Gastroesophageal sphincter (tissue), 3 donors: ENCODE measurements at regions not wholly inside any gene's neighbourhood (a gene's known extent, or its start where the extent isn't known, plus 50 kb on each side); places are given as distances from the start of the nearest gene placed in this dataset.

Experiments
- CTCF ChIP-seq, 4 experiments: fragments of 200-600 bp in 2 of 4; fragments of 450-650 bp in 2 of 4; sonication (generic) in 1 of 4; IDR thresholded peaks; one replicate each; pipeline ENCODE4 v1.5.1; 2017 to 2019; ENCODE audit warnings: antibody characterized with exemption in 4 of 4, mild to moderate bottlenecking in 2 of 4, moderate library complexity in 2 of 4
- POLR2A ChIP-seq, 2 donors: fragments of 450-650 bp; IDR thresholded peaks; one replicate each; pipeline ENCODE4 v1.6.1; 2017; ENCODE audit warnings: antibody characterized with exemption in 2 of 2, mild to moderate bottlenecking in 2 of 2, moderate library complexity in 1 of 2
- POLR2AphosphoS5 ChIP-seq: sonication (generic); formaldehyde crosslinking; IDR thresholded peaks from one replicate; pipeline ENCODE4 v1.6.1; 2017; ENCODE audit warnings: antibody characterized with exemption

GRCh38 chr6:21984561-21984960, 312.3 kb downstream of the PRL start:
- TF ChIP-seq CTCF (IDR thresholded peaks at IDR 0.05), result no peak
- TF ChIP-seq POLR2AphosphoS5, result no peak
- TF ChIP-seq POLR2A (IDR thresholded peaks at IDR 0.05), result no peak
